ENCODE measurements at regions not wholly inside any gene's neighbourhood (a gene's known extent, or its start where the extent isn't known, plus 50 kb on each side); places are given as distances from the start of the nearest gene placed in this dataset.

DNA sequence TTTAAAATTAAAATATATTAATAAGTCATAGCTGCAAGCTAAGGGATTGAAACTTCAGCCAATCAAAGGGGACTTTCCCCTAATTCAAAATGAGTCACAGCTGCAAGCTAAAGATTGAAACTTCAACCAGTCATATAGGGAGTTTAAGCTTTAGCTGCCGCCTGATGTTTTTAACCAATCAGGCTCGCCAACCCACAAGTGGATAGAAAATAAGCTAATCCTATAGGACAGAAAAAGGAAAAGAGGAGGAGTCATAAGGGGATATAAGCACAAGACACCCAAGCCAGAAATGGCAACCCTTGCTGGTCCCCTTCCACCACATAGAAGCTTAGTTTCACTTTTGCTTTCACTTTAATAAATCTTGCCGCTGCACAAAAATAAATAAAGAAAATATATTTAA lies 1154.6 kb downstream of the GALC start:
- TF ChIP-seq, protein P1, sequence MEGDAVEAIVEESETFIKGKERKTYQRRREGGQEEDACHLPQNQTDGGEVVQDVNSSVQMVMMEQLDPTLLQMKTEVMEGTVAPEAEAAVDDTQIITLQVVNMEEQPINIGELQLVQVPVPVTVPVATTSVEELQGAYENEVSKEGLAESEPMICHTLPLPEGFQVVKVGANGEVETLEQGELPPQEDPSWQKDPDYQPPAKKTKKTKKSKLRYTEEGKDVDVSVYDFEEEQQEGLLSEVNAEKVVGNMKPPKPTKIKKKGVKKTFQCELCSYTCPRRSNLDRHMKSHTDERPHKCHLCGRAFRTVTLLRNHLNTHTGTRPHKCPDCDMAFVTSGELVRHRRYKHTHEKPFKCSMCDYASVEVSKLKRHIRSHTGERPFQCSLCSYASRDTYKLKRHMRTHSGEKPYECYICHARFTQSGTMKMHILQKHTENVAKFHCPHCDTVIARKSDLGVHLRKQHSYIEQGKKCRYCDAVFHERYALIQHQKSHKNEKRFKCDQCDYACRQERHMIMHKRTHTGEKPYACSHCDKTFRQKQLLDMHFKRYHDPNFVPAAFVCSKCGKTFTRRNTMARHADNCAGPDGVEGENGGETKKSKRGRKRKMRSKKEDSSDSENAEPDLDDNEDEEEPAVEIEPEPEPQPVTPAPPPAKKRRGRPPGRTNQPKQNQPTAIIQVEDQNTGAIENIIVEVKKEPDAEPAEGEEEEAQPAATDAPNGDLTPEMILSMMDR (IDR thresholded peaks at IDR 0.05): no peak
- TF ChIP-seq POLR2A (IDR thresholded peaks at IDR 0.05): no peak

All from body of pancreas (tissue), 4 donors.